Astrocyte (in vitro differentiated cells and primary cell): ENCODE measurements at regions not wholly inside any gene's neighbourhood (a gene's known extent, or its start where the extent isn't known, plus 50 kb on each side); places are given as distances from the start of the nearest gene placed in this dataset.

Experiments used
- DNase-seq: peaks from one replicate; pipeline ENCODE4 v3.0.0-alpha.2; 2010; ENCODE audit warnings: low read depth
- FAIRE-seq: peaks from 2 replicates; lab custom pipeline; 2011; peaks lifted over from hg19 to GRCh38; lab: Jason Lieb, UNC
- H2AFZ ChIP-seq: 2 replicates; pipeline ENCODE4 v1.6.0; 2012; ENCODE audit warnings: low read depth, low read length, inconsistent platforms
- H3K27ac ChIP-seq: 2 replicates; pipeline ENCODE4 v1.5.1; 2011; ENCODE audit warnings: low read depth, low read length, inconsistent platforms
- H3K27me3 ChIP-seq: 2 replicates; pipeline ENCODE4 v1.6.0; 2011; ENCODE audit warnings: low read length, inconsistent platforms; ENCODE audit not compliant: insufficient read depth
- H3K36me3 ChIP-seq: 2 replicates; pipeline ENCODE4 v1.5.1; 2011; ENCODE audit warnings: low read length, inconsistent platforms; ENCODE audit not compliant: insufficient read depth
- H3K4me1 ChIP-seq: 2 replicates; pipeline ENCODE4 v1.5.1; 2011; ENCODE audit warnings: low read length, inconsistent platforms; ENCODE audit not compliant: insufficient read depth
- H3K4me2 ChIP-seq: 2 replicates; pipeline ENCODE4 v1.6.0; 2012; ENCODE audit warnings: low read length, inconsistent platforms
- H3K4me3 ChIP-seq: 2 replicates; pipeline ENCODE4 v1.5.1; 2011; ENCODE audit warnings: low read depth, mild to moderate bottlenecking, low read length, inconsistent platforms; ENCODE audit not compliant: insufficient read depth
- H3K79me2 ChIP-seq: 2 replicates; pipeline ENCODE4 v1.6.0; 2012; ENCODE audit warnings: mild to moderate bottlenecking, low read length, inconsistent platforms; ENCODE audit not compliant: insufficient read depth
- H3K9ac ChIP-seq: 2 replicates; pipeline ENCODE4 v1.6.0; 2012; ENCODE audit warnings: mild to moderate bottlenecking, low read length, inconsistent platforms
- H3K9me3 ChIP-seq: 2 replicates; pipeline ENCODE4 v1.5.1; 2012; ENCODE audit warnings: low read depth, mild to moderate bottlenecking, low read length, inconsistent platforms; ENCODE audit not compliant: insufficient read depth
- H4K20me1 ChIP-seq: 2 replicates; pipeline ENCODE4 v1.6.0; 2012; ENCODE audit warnings: low read length, inconsistent platforms; ENCODE audit not compliant: insufficient read depth
- H3K27ac Mint-ChIP-seq: one replicate; pipeline ENCODE4 v1.8.0; 2021; ENCODE audit warnings: mild to moderate bottlenecking, mixed read lengths; ENCODE audit not compliant: unreplicated experiment
- H3K27me3 Mint-ChIP-seq: one replicate; pipeline ENCODE4 v1.8.0; 2021; ENCODE audit warnings: low read depth, mixed read lengths; ENCODE audit not compliant: unreplicated experiment
- H3K36me3 Mint-ChIP-seq: one replicate; pipeline ENCODE4 v1.8.0; 2021; ENCODE audit warnings: low read depth, mixed read lengths; ENCODE audit not compliant: unreplicated experiment
- H3K4me1 Mint-ChIP-seq: one replicate; pipeline ENCODE4 v1.8.0; 2021; ENCODE audit warnings: low read depth, mixed read lengths; ENCODE audit not compliant: unreplicated experiment
- H3K4me3 Mint-ChIP-seq: one replicate; pipeline ENCODE4 v1.8.0; 2021; ENCODE audit warnings: mild to moderate bottlenecking, moderate library complexity, mixed read lengths; ENCODE audit not compliant: unreplicated experiment
- H3K9me3 Mint-ChIP-seq: one replicate; pipeline ENCODE4 v1.8.0; 2021; ENCODE audit warnings: mild to moderate bottlenecking, mixed read lengths; ENCODE audit not compliant: unreplicated experiment
- CTCF ChIP-seq: IDR thresholded peaks from 2 replicates; pipeline ENCODE4 v1.5.1; 2011; ENCODE audit warnings: low read depth, mild to moderate bottlenecking, inconsistent platforms, low read length, moderate library complexity; ENCODE audit not compliant: insufficient read depth
- EZH2 ChIP-seq: IDR thresholded peaks from 2 replicates; pipeline ENCODE4 v1.6.1; 2012; ENCODE audit warnings: mild to moderate bottlenecking, low read length, inconsistent platforms; ENCODE audit not compliant: insufficient read depth

DNA sequence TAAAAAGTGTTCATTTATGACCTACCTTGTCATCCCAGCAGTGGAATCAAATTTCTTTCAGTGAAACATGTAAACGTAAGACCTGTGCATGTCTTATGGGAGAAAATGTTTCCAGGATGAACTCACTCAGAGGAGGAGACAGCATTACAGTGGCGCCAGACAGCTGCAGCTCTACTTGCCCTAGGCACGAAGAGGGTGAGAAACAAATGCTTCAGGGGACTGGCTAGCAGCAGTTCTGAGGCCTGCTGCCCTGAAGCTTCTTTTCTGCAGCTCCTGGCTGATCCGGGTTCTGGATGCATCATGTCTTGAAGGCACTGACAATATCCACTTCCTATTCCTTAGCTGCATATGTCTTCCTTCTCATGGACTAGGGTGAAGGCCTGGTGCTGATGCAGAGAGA, 120.2 kb downstream of the QRSL1 start:
- no peak overlapping the region for H3K9ac ChIP-seq
- H3K36me3 Mint-ChIP-seq, result no peaks in the 10 kb centered on the region
- no peaks in the 10 kb centered on the region for H3K9me3 ChIP-seq
- H3K79me2 ChIP-seq, result no peaks in the 10 kb centered on the region
- peaks cover 19% of the 10 kb centered on the region for H3K4me1 Mint-ChIP-seq
- H3K27me3 ChIP-seq, result peaks cover 3% of the 10 kb centered on the region
- DNase-seq, result peak; percentile 4
- H3K9me3 Mint-ChIP-seq, result no peaks in the 10 kb centered on the region
- no peaks in the 10 kb centered on the region for H4K20me1 ChIP-seq
- TF ChIP-seq EZH2, result no peak
- TF ChIP-seq CTCF, result no peak
- peaks cover 2% of the 10 kb centered on the region for H3K27me3 Mint-ChIP-seq
- no peak overlapping the region for H3K4me3 Mint-ChIP-seq
- H3K27ac Mint-ChIP-seq, result no peak overlapping the region
- H3K4me3 ChIP-seq, result no peak overlapping the region
- H3K4me1 ChIP-seq, result no peaks in the 10 kb centered on the region
- no peak overlapping the region for H3K4me2 ChIP-seq
- H3K36me3 ChIP-seq, result no peaks in the 10 kb centered on the region
- no peak for FAIRE-seq
- no peak overlapping the region for H2AFZ ChIP-seq
- no peak overlapping the region for H3K27ac ChIP-seq

- TF ChIP-seq CTCF, result no peak
- Mint-ChIP-seq H3K4me3 (no peak overlapping the region), H3K27me3 (peaks cover 2% of the 10 kb centered on the region), H3K36me3 (no peaks in the 10 kb centered on the region), H3K9me3 (peaks cover 4% of the 10 kb centered on the region), H3K4me1 (peaks cover 19% of the 10 kb centered on the region), H3K27ac (no peak overlapping the region)
- H3K4me2 ChIP-seq, result no peak overlapping the region
- H3K79me2 ChIP-seq, result no peaks in the 10 kb centered on the region
- H3K27me3 ChIP-seq, result peaks cover 3% of the 10 kb centered on the region
- H3K4me3 ChIP-seq, result no peak overlapping the region
- DNase-seq (no peak), FAIRE-seq (no peak)
- H2AFZ ChIP-seq, result no peak overlapping the region
- no peaks in the 10 kb centered on the region for H4K20me1 ChIP-seq
- no peaks in the 10 kb centered on the region for H3K36me3 ChIP-seq
- H3K27ac ChIP-seq, result no peak overlapping the region
- H3K9ac ChIP-seq, result no peak overlapping the region
- H3K4me1 ChIP-seq, result no peaks in the 10 kb centered on the region
- no peaks in the 10 kb centered on the region for H3K9me3 ChIP-seq
Measured at GRCh38 chr6:106748547-106749207, 119.3 kb downstream of the QRSL1 start.

GRCh38 chr6:106747139-106747538, 117.8 kb downstream of the QRSL1 start:
- H3K4me1 ChIP-seq, result no peaks in the 10 kb centered on the region
- no peak overlapping the region for H3K27ac ChIP-seq
- H2AFZ ChIP-seq, result no peak overlapping the region
- H3K27me3 ChIP-seq, result peaks cover 3% of the 10 kb centered on the region
- TF ChIP-seq CTCF, result no peak
- no peak for TF ChIP-seq EZH2
- no peak for FAIRE-seq
- Mint-ChIP-seq H3K4me1 (peaks cover 19% of the 10 kb centered on the region), H3K9me3 (peaks cover 8% of the 10 kb centered on the region), H3K27me3 (peaks cover 2% of the 10 kb centered on the region), H3K36me3 (no peaks in the 10 kb centered on the region), H3K4me3 (no peak overlapping the region), H3K27ac (peak overlapping the region; percentile 58)
- H3K9ac ChIP-seq, result no peak overlapping the region
- no peaks in the 10 kb centered on the region for H3K79me2 ChIP-seq
- no peak overlapping the region for H3K4me2 ChIP-seq
- H3K4me3 ChIP-seq, result no peak overlapping the region
- no peaks in the 10 kb centered on the region for H3K36me3 ChIP-seq
- DNase-seq, result no peak
- no peaks in the 10 kb centered on the region for H4K20me1 ChIP-seq
- H3K9me3 ChIP-seq, result no peaks in the 10 kb centered on the region
